Heart left ventricle (tissue), 13 donors: ENCODE measurements at regions not wholly inside any gene's neighbourhood (a gene's known extent, or its start where the extent isn't known, plus 50 kb on each side); places are given as distances from the start of the nearest gene placed in this dataset.

ENCODE experiments used
- CTCF ChIP-seq, 12 donors: fragments of 200-600 bp; sonication (generic) in 4 of 12; IDR thresholded peaks; one replicate each; pipeline versions ENCODE4 v1.5.0 to v1.8.0; 2018 to 2022; ENCODE audit warnings: antibody characterized with exemption in 12 of 12, mild to moderate bottlenecking in 5 of 12
- POLR2A ChIP-seq, 2 donors: fragments of 450-650 bp; IDR thresholded peaks; one replicate each; pipeline ENCODE4 v1.6.1; 2017; ENCODE audit warnings: antibody characterized with exemption in 2 of 2, mild to moderate bottlenecking in 2 of 2, moderate library complexity in 2 of 2
- donor health status: ischemic (EF 13 %, LVEDD 7.1; RV severe dilation, severe dysfunction).
- donor health status: DM: no; HTN: yes; CAD: no.
- donor health status: DM: no; HTN: no; CAD: no.
- donor health status: ischemic (EF 25% LVEDD 6.9; RV normal size, moderate dysfunction).
- donor health status: ischemic (EF 25% LVEDD 5.7; RV mildly dilated, moderate dysfunction).
- donor health status: ischemic (EF 35%, LVEDD 5.7; RV mildly dilated, moderate dysfunction).
- donor health status: nonischemic (EF 11% LVEDD 7.7; RV severe dilation, severe dysfunction).
- donor health status: DM: yes; HTN: yes; CAD: no.
- donor health status: PGD.
- donor health status: ischemic (EF 29% LVEDD 5.4; RV normal size, mild dysfunction).
- donor health status: nonischemic (EF 23%, LVEDD 6.1; RV moderate dilation, normal function).

- TF ChIP-seq CTCF (IDR thresholded peaks at IDR 0.05) (no peak), POLR2A (IDR thresholded peaks at IDR 0.05) (no peak)
These were observed 103.8 kb downstream of the HTR5A start for GRCh38 chr7:155173905-155174304.
